T-helper 1 cell treated with Interleukin-12 subunit alpha and Interleukin-12 subunit beta and Interleukin-4 antibody, amounts not matched to agents 30 ng/mL and 1 ng/mL, for 36 hours (primary cell): ENCODE measurements at regions not wholly inside any gene's neighbourhood (a gene's known extent, or its start where the extent isn't known, plus 50 kb on each side); places are given as distances from the start of the nearest gene placed in this dataset.
"Not testable (repeated sequence)": the region's sequence is repeated elsewhere in the genome, so short reads cannot be mapped to it uniquely, and the experiment has no call there.

Source experiments
- intact Hi-C: fragments of 100-400 bp; cut with micrococcal nuclease; formaldehyde crosslinking; loops from one replicate; pipeline ENCODE4 v1.15.1; 2024

DNA sequence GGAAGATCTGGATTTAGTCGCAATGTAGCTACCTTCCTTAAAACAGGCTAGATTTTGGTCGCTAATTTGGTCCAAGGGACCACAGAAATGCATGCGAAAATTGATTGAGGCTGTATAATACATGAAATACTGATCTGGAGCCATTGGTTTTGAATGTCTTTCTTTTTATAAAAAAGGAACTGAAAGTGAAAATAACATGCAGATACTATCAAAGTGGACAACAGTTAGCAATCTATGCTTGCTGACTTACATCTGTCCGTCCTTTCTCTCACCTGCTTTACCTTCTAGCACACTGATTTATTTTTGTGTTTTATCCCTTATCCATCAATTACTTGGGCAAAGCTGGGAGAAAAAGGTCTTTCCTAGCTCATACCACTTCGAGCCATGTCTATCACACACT is 1459.8 kb upstream of the ACVR2A start:
- intact Hi-C loops = no loop called here

DNA sequence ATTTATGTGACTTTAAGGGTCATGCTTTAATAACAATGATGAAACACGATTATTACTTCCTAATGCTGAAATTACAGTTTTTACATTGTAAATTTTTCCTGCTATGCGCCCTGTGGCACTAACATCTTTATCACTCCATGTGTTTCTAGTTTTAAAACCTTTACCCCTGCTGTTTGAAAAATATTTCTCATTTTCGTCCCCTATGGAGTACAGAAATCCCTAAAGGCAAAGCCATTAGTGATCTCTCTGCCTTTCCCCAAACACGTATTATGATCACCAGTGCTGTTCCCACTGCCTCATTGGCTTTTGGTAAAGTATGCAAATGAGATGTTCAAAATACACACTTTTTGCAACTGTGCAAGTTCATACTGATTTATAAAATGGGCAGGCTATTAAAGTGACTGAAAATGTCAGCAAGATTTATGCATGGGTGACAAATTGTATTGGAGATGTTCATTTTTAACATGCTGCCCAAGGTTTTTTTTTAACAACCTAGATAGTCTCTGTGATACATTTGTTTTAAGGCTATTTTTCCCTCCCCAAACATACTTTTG is 1468.2 kb upstream of the ACVR2A start:
- intact Hi-C loops = no loop called here

GRCh38 chr2:146374505-146374904 is 1470.3 kb upstream of the ACVR2A start:
- intact Hi-C loops = no loop called here

DNA sequence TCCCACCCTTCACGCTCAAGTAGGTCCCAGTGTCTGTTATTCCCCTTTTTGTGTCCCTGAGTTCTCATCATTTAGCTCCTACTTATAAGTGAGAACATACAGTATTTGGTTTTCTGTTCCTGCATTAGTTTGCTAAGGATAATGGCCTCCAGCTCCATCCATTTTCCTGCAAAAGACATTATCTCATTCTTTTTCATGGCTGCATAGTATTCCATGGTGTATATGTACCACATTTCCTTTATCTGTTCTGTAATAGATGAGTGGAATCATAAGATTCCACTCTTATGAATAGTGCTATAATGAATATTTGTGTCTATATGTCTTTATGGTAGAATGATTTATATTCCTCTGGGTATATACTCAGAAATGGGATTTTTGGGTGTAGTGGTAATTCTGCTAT is 1473.5 kb upstream of the ACVR2A start:
- intact Hi-C loops = not testable (repeated sequence)

- intact Hi-C loops = no loop called here
These were observed 1474.0 kb upstream of the ACVR2A start for GRCh38 chr2:146370826-146371225.

GRCh38 chr2:146366276-146366675 is 1478.6 kb upstream of the ACVR2A start:
- intact Hi-C loops = no loop called here

DNA sequence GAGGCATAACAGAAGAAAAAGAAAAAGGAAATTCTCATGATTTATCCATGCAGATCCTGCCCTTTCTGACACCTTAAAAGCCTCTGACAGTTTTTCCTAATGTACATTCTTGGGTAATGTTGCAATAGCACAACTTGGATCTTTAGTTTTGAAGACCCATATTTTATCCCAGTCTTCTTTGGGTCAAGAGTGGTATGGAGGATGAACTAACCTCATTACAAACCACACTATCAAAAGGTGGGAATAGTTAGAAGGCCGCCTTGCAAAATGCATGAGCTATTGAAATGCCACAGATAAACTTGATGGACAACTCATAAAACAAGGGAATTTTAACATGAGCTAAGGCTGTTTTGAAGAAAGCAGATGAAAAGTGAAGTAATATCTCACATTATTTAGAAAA is 1479.8 kb upstream of the ACVR2A start:
- intact Hi-C loops = no loop called here

GRCh38 chr2:146363731-146364130 is 1481.1 kb upstream of the ACVR2A start:
- intact Hi-C loops = no loop called here

DNA sequence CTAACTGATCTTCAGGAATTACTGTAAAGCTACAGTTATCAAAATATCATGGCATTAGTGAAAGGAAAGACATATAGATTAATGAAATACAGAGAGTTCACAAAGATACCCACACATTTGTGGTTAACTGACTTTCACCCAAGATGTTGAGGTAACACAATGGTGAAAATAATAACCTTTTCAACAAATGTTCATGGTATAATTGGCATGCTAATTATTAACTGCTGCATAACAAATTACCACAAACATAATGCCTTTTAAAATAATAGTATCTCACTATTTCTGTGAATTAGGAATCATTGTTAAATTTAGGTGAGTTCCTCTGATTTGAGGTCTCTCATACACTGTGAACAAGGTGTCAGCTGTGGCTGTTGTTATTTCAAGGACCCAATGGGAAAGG is 1493.1 kb upstream of the ACVR2A start:
- intact Hi-C loops = no loop called here

- intact Hi-C loops = no loop called here
These were observed 1495.5 kb upstream of the ACVR2A start for GRCh38 chr2:146349334-146349733.

GRCh38 chr2:146324951-146325350 is 1519.9 kb upstream of the ACVR2A start:
- intact Hi-C loops = no loop called here

DNA sequence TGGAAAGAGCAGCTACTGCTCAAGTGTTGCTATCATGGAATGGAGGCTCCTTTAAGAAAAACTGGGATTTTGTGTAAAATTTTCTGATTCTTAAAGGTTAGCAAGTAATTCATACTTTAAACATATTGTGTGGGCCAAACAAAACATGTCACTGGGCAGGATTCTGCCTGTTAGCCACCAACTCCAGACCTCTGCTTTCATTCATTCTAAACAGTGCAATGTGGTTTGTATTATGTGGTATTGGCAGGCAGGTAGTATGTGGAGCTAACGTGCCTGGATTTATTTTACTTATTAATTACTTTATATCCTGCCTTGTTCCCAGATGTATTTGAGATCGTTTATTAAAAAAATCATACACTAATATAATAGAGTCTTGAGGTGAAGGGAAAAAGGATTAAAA is 1521.3 kb upstream of the ACVR2A start:
- intact Hi-C loops = no loop called here

DNA sequence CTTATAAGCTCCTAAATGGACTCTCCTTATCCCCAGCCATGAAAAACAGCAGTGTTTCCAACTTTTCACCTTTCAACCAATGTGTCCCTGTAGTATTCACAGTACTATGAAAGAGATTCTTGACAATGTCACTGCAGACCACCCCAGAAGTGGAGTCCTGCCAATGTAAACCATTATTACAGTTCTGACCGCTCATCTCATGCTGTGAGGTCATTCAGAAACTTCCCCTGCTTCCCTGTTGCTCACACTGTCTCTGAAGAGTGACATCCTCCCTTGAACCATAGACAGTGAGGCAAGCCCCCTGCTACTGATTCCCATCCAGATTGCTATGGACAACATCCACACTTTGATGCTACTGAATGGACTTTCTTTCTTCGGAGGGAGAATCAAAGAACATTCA is 1523.7 kb upstream of the ACVR2A start:
- intact Hi-C loops = no loop called here

GRCh38 chr2:146317959-146318358 is 1526.9 kb upstream of the ACVR2A start:
- intact Hi-C loops = no loop called here

GRCh38 chr2:146312899-146313298 is 1531.9 kb upstream of the ACVR2A start:
- intact Hi-C loops = no loop called here

DNA sequence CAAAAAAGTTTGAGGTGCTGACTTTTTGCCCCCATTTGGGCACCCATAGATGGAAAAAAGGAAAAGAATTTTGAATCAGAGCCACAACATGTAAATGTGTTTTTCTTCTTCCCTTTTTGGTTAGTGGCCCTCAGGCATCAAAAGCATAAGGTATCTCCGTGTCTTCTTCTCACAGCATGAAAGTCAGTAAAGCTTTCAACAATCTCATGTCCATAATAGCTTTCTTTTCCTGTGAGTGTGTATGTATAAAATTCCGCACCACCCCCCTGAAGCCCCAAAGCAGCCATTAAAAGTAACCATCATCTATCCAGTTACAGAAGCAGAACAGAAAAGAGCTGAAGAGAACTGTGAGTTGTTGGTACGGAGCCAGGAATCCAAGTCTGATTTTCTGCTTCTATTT is 1539.7 kb upstream of the ACVR2A start:
- intact Hi-C loops = no loop called here

- intact Hi-C loops = no loop called here
These were observed 1543.5 kb upstream of the ACVR2A start for GRCh38 chr2:146301287-146301686.

- intact Hi-C loops = no loop called here
These were observed 1549.7 kb upstream of the ACVR2A start for GRCh38 chr2:146295080-146295670.

GRCh38 chr2:146287281-146287680 is 1557.5 kb upstream of the ACVR2A start:
- intact Hi-C loops = no loop called here

GRCh38 chr2:146278881-146279280 is 1565.9 kb upstream of the ACVR2A start:
- intact Hi-C loops = no loop called here

DNA sequence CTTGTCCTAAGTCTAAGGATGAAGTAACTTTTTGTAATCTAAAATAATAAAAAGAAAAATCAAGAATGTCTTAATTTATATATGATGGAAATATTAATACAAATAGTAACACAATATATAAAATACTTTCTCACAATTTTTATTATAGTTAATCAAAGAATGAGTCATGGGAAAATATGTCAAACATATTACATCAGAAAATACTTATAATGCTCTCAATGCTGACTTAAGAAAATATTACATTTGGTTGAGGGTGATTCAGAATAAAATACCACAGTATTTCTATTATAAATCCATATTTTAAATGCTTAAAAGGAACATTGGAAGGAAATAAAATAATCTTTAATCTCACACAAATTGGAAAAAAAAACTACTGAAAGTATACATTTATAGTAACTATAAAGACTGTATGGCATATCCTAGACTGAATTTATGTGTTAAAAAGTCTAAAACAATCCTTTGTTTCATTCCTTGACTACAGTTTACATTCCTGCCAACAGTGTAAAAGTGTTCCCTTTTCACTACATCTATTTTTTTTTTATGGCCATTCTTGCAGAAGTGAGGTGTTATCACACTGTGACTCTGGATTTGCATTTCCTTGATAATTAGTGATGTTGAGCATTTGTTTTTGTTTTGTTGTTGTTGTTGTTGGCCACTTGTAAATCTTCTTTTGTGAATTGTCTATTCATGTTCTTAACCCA is 1573.5 kb upstream of the ACVR2A start:
- intact Hi-C loops = no loop called here

DNA sequence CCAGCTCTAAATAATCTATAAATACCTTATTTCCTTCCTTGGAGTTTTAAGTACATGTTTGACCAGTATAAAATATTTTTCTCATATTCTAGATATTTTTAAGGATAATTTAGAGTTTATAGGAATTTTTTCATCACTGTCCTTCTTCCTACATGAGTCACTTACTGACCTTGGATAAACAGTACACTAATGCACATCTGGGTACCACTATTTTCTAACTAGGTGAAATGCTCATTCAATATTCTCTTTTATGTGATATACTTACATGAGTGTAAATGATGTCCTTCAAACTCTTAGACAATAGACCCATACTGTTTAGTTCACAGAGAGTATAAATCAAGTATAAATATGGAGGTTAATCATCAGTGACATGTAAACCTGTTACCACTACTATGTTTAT is 1574.2 kb upstream of the ACVR2A start:
- intact Hi-C loops = no loop called here

- intact Hi-C loops = no loop called here
These were observed 1577.7 kb upstream of the ACVR2A start for GRCh38 chr2:146267093-146267492.
